ENCODE measurements at regions not wholly inside any gene's neighbourhood (a gene's known extent, or its start where the extent isn't known, plus 50 kb on each side); places are given as distances from the start of the nearest gene placed in this dataset.
A peak's percentile ranks its signal among the peaks of the same experiment; 100 is the strongest.
"Not testable (repeated sequence)": the region's sequence is repeated elsewhere in the genome, so short reads cannot be mapped to it uniquely, and the experiment has no call there.

DNA sequence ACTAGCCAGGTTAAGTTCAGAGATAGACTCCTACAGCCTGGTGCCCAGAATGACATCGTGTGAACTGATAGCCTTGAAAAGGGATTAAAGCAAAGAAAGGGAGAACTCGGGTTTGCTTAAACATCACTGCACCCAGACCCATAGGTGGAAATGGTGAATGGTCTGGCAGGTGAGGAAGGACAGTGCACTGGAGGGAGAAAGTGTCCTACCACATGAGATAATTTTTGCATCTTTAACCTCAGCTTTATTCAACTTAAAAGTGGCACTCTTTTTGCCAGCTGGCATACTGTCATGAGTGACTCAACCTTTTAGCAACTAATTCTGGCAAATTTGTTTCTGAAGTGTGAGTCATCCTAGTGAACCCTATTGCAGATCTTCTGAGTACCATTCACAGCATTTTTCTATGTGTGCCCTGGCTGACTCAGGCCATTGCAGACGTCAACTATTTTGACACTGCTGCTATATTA is 53.0 kb upstream of the DAPP1 start:
- DNase-seq (ENCODE audit: low read depth): no peak

DNA sequence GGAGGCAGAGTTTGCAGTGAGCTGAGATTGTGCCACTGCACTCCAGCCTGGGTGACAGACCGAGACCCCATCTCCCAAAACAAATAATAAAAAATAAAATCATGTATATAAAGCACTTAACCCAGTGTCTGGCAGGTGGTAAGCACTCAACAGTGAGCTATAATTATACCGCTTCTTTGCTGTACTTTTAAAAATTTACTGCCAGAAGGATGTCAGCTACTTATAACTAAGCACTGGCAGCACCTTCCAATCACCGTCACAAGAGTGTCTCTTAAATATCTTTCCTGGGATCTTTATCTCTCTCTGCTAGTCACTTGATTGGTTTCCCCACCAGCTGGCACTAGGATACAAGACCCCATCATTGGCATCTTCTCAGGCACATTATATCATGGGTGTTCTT is 53.9 kb upstream of the DAPP1 start:
- no peak for DNase-seq (ENCODE audit: low read depth)

DNA sequence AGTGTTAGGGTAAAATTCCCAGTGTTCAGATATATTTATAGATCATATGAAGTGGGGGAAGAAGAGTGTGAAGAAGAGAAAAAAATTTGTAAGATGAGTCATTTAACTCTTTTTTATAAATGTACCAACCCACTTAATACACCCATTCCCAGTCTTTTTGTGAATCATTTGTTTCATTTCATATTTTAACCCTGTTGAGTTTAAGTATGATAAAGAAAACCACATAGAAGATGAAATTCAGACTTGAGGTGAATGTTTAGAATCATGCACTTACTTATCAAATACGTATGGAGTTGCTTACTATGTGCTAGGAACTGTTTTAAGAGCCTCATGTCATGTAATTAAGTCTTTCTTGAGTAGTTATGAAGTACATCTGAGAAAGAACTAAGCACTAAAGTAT is 56.6 kb upstream of the DAPP1 start:
- no peak for DNase-seq (ENCODE audit: low read depth)

DNA sequence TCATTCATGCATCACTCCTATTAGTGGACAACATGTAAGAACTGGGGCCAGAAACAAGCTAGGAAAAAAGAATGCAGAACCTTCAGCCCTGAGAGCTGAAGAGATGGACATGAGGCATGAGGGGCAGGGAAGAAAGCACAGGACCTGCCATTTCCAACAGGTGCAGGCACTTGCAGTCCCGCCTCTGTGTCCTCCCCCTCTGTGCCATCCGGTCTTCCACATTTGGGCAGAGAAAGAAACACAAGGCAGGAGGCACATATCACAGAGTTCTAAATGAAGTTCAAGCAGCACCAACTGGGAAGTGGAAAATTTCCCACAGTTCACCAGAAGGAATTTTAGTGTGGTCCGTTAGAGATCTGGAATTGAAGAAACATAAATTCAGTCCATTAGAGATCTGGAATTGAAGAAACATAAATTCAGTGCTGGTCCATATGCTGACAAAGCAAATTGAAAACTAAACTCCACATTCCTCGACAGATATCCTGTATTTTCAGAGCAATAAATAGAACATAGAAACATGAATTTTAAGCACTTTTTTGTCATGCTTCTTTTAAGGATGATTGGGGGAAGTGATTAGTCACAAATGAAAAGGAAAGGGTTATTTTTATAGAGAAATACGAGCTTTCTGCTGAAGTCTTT is 57.2 kb upstream of the DAPP1 start:
- no peak for DNase-seq (ENCODE audit: low read depth)

DNA sequence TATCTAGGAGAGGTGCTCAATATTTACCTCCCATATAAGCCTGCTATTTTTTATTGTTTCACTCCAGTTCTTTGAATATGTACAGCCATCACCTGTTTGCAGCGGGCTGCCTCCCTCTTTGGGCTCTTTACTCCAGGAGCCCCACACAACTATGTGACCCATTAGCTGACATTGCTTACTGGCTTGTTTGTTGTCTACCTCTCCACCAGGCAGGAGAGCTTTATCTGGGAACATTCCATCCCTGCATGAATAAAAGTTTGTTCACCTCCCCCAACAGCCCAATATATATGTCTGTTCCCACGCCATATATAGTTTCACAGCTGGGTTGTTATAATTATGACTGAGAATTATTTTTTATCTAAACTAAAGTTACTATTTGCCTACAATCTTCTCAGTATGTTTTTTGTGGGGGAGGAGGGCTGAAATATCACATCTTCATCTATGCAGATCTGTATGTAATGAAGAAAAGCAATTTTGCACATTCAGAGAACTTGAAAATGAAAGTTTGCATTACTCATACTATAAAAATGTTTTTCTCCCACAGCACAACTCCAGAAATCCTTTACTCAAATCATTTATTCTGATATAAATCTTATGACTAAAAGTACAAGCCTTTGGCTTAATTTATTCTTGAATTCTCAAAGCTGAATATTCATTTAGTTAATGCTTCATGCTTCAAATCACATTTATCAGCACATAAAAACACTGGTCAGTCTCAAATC is 61.2 kb upstream of the DAPP1 start:
- DNase-seq (ENCODE audit: low read depth): no peak

DNA sequence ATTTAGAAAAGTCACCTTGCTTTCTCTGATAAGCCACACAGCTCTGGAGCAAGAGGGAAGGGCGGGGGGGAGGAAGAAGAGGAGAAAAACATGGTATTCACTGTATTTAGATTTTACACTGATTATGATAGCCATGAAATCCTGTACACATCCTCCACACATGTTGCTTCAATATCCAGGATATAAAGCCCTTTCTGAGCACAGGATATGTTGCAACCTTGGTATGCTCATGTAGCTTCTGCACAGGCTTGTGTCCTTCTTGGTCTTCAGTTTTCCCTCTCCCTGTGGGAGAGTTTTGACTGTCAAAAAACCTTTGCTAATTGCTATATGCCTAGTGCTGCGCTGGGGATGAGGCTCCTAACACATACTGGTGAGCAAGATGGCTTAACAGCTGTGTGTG is 61.9 kb upstream of the DAPP1 start:
- DNase-seq (ENCODE audit: low read depth): no peak

DNA sequence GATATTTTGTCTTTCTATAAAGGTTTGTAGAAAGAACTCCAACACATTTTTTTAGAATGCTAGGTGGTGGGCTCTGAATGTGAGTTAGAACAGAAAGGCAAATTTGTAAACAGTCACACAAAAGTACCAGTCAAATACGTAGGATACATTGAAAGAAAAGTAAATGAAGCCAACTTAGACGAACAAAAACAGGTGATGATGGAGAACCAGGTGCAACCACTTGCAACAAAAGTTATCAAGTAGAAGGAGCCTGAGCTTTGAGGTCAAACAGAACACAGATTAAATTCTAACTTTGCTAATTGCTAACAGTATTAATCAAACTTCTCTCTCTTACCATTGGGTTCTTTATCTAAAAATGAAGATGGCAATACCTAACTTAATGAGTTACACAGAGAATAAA is 62.7 kb upstream of the DAPP1 start:
- no peak for DNase-seq (ENCODE audit: low read depth)

DNA sequence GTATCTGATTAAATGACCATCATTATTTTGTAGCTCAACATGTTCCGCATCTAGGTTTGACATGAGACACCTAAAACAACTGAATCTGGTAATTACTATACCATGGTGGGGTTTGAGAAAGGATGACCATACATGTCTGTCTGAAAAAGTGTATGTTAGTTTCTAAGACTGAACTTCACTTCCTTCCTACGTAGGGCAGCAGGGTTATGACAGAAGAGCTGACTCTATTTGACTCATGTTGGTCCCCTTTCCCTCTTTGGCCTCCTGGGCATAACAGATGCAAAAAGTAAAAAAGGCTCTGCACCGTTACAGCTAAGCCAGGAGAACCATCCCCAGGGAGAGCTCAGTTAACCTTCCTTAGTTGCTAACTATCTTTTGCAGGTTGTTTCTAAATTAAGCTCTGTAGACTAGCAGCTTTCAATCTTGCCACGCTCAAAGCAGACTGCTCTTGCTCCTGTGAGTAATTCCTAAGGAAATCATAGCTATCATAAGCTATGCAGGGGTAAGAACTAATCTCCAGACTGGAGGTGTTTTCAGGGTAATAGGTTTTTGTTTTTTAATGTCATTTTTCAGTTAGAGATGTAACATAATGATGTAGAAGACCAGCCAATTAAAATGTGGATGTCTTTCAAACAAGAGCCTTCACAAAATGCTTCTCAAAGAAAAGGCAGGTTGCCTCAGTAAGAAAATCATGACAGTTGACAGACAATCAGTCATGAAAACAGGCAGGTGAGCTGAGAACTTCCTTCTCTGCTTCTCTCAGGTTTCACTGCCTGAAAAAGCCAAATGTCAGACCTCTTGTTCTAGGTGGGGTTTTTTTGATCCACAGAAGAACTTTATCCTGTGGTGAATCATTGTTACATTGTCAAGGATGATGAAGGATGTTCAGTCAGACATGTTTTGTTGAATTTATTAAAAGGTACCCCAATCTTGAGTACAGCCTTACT is 66.9 kb upstream of the DAPP1 start:
- DNase-seq (ENCODE audit: low read depth): no peak

DNA sequence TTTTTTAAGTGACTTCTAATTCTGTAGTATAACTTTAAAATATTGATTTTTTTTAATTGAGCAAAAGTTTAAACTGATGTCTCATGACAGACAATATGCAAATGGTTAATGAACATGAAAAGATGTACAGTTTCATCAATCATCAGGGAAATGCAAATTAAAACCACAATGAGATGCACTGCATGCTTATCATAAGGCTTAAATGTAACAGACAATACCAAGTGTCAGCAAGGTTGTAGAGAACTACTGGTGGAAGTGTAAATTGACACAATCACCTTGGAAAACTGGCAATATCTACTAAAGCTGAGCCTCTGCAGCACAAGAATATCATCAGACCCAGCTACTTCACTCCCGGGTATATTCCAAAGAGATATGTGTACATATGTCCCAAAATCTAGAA is 70.2 kb upstream of the DAPP1 start:
- no peak for DNase-seq (ENCODE audit: low read depth)

DNA sequence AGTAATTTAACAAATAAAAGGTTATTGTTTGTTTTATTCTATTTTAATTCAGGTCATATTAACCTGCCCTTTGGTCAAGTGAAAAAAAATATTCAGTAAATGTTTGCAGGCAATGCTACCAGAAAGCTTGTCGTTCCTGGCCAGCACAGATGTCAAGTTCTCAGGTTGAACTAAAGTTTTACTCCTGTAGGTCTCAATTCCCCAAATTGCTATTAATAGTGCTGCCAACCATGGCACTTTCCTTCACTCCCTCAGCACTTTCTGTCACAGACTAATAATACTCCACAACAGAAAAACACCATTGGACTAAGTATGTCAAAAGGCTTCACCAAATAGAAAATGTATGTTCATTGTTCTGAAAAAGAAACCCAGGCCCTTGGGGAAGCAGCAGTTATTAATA is 79.2 kb upstream of the C4orf54 start:
- DNase-seq (ENCODE audit: low read depth): no peak

DNA sequence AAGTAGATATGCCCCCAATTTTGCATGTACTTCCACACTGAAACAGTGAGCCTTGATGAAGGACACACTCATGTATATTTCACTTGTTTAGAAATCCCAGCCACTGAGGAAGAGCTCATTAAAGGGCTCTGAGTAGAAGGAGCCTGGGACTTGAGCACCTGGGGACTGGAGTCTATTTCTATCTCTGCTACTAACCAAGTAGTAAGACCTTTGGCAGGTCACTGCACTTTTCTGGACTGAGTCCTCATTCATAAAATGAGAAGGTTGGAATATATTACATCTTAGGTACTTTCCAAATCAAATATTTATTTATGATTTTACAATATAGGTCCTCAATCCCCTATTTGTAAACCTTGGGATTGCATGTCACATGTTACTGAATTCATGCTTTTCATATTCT is 78.2 kb upstream of the C4orf54 start:
- no peak for DNase-seq (ENCODE audit: low read depth)

DNA sequence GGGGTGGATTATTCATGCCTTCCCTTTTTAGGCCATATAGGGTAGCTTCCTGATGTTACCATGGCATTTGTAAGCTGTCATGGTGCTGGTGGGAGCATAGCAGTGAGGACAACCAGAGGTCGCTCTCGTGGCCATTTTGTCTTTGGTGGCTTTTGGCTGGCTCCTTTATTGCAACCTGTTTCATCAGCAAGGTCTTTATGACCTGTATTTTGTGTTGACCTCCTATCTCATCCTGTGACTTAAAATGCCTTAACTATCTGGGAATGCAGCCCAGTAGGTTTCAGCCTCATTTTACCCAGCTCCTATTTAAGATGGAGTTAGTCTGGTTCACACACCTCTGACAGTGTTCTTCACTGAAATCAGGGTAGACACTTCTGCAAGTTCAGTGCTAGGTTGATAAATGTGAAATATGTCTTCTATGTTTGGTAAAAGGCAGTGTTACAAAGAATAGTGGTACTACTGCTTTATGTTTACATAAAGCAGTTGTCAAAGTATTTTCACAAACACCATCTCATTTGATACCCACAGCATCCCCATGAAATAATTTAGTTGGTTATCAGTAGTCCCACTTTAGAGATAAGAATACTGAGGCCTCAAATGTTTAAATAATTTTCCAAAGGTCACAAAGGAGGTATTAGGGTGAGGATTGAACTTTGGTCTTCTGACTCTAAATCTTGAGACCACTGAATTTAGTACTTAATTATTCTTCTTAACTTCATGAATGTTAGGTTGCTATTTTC is 77.1 kb upstream of the C4orf54 start:
- DNase-seq (ENCODE audit: low read depth): no peak

DNA sequence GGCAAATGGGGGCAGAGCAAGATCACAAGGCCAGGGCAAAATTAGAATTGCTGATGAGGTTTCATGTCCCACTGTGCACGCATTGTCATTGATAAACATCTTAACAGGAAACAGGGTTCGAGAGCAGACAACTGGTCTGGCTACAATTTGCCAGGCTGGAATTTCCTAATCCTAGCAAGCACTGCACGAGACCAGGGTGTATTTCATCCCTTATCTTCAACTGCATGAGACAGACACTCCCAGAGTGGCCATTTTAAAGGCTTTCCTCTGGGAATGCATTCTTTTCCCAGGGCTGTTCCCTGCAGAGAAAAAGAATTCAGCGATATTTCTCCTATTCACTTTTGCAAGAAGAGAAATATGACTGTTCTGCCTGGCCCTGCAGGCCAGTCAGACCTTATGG is 75.8 kb upstream of the C4orf54 start:
- not testable (repeated sequence) for DNase-seq (ENCODE audit: low read depth)

DNA sequence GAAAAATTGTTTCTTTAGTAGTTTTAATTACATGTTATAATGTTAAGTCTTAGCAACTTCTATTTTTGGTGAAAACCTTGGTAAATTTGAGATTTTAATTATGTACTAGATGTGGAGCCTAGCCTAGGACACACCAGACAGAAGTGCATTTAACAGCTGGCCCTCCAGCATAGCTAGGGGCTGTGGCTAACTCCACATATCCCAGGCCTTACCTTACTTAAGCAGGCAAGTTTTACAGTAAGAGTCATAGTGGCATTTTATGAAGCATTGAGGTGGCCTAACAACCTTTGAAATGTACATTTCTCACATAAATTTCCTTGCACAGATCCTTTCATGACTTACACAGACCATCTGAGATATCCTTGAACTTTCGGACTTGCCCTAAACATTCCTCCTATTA is 71.6 kb upstream of the C4orf54 start:
- DNase-seq (ENCODE audit: low read depth): no peak

DNA sequence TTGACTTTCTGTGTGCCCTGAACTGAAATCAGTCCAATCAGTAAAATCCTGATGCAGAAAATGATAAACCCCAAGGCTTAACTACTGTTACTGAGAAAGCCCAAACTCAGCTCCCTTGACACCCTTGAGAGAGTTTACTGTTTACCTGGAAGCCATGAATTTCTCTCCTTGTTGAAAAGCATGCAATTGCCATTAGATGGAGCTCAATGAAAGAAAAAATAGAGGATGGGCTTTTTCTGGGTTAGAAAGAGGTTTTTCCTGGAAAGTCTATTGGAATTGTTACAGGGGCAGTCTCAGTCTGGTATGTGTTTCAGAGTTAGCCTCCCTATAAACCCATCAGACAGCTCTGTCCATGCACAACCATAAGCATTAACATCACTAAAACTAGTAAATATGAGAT is 66.4 kb upstream of the C4orf54 start:
- DNase-seq (ENCODE audit: low read depth): no peak

DNA sequence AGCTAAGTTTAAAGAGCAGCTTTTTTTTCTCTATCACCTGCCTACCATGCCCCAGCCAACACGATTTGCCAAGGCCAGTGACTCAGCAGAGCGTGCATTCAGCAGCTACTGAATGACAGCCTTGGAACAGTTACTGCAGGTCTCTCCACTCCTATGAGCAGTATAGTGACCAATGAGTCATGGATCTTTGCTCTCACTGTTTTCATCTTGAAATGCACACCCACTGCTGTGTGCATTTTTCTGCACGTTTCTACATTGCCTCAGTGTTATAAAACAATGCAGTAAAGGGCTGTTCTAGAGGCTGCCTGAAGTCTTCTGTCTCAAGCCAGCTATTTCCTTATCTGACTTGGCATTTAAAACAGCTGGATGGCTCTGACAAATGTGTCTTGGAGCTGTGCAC is 66.0 kb upstream of the C4orf54 start:
- peak; percentile 1 for DNase-seq (ENCODE audit: low read depth)

DNA sequence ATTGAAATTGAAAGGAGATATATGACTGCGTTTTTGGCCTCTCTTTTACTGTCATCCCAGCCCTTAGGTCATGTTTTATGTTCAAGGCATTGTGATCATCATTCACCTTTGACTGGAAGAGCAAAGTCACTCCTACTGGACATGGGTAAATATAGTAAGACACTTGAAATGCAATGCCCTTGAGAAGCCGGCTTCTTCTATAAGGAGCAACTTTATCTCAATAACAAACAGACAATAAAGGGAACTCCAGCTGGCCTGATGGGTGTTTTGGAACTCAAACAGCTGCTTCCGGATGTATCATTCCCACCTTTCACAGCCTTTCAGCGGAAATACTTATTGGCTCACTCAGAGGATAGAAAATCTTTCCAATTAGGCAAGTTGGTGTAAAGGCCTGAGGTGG is 65.1 kb upstream of the C4orf54 start:
- DNase-seq (ENCODE audit: low read depth): no peak

DNA sequence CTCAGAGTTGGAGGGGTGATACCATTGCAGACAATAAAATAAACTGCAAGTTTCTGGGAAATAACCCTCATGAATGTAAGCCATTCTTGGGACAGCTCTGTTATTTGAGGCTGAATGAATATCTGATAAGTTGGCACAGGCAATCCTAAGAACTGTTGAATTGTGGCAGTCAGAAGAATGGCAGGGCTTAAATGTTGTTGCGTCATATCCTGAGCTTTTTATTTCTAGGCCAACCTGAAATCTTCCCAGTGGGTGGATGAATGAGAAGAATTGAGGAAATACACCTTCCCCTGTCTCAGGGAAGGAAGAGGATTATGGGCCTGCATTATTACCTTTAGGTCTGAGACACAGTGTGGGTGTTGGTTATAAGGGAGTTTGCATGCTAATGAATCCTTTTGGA is 64.4 kb upstream of the C4orf54 start:
- no peak for DNase-seq (ENCODE audit: low read depth)

DNA sequence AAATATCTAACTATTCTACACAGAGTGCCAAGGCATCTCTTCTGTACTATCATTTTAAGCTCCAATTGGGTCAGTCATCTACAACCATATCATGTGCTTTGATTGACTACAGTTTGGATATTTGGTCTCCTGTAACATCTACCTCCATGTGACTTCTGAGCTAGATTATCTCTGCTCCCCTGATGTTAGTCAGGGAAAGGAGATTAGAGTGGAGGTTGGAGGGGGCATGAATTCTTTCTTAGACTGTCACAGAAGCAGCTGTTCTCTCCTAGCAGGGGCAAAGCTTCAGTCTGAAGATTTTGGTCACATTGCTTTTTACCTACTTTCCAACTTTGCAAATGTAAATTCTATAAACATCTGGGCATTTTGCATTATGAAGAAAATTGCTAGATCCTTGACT is 62.6 kb upstream of the C4orf54 start:
- DNase-seq (ENCODE audit: low read depth): no peak

DNA sequence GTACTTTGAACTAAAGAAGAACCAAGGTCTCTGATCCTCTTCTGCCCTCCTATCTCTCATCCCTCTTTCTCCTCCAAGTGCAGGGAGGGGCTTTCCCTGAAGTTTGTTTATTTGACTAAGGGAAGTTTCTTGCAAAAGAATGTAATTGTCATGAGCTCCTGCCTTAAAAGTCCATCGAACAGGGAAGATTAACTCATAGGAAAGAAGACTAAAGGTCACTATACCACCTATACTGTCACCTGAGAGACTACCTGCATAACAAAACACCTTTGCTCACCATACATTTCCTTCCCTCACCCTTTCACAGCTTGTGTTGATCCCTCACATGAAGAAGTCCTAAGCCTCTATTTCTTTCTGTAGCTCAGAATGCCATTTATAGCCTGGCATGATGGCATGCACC is 59.4 kb upstream of the C4orf54 start:
- DNase-seq (ENCODE audit: low read depth): no peak

DNA sequence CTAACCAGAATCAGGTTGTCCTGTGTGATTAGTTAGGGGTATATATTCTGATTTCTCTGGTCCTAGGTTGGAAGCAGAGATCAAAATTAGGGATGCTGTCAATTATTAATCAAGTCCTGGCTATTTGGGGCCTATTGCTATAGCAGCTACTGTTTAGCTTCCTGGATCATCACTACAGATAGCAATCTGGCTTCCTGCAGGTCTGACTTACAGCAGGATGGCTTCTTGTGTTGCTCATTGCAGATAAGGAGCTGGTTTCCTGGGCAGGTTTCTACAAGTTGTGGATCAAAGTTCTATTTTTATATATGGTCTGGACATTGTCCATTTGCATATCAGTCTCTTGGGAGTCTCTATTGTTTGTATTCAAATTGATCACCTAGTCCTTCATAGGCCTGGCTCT is 57.7 kb upstream of the C4orf54 start:
- no peak for DNase-seq (ENCODE audit: low read depth)

DNA sequence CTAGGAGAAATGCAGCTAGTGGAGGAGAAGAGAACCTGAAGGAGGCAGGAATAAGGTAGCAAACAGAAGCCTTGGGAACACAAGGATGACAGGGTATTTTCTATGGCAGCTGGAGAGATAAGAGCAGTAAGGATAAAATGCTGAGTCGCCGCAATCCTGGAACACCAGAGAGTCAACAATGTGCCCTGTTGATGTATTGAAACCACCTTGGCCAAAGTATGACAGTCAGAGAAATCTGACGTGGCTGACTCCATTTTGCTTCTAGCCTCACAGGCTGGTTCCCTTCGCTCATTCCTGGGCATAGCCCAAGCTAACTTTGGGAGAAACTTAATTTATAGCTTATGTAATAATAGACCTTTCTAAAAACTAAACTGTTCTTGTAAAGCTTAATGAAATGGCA is 56.6 kb upstream of the C4orf54 start:
- DNase-seq (ENCODE audit: low read depth): no peak
